Sigmoid colon (tissue), 6 donors: ENCODE measurements at regions not wholly inside any gene's neighbourhood (a gene's known extent, or its start where the extent isn't known, plus 50 kb on each side); places are given as distances from the start of the nearest gene placed in this dataset.

Source experiments
- DNase-seq: peaks from one replicate; pipeline ENCODE4 v3.0.0-alpha.2; 2019
- H3K27ac ChIP-seq, 4 donors: fragments of 200-600 bp; sonication (generic); one replicate each; pipeline ENCODE4 v1.5.1; 2016 to 2019; ENCODE audit warnings: mild to moderate bottlenecking in 1 of 4
- H3K27me3 ChIP-seq, 3 donors: fragments of 200-600 bp; sonication (generic); one replicate each; pipeline ENCODE4 v1.5.1; 2019; ENCODE audit warnings: mild to moderate bottlenecking in 1 of 3
- H3K36me3 ChIP-seq, 4 donors: fragments of 200-600 bp; sonication (generic); one replicate each; pipeline ENCODE4 v1.5.1; 2016 to 2019
- H3K4me1 ChIP-seq, 4 donors: fragments of 200-600 bp; sonication (generic); one replicate each; pipeline ENCODE4 v1.5.1; 2017 to 2019
- H3K4me3 ChIP-seq, 4 donors: fragments of 200-600 bp; sonication (generic); one replicate each; pipeline ENCODE4 v1.5.1; 2017 to 2019; ENCODE audit warnings: mild to moderate bottlenecking in 2 of 4, moderate library complexity in 1 of 4
- H3K9me3 ChIP-seq, 4 donors: fragments of 200-600 bp in 3 of 4; sonication (generic) in 3 of 4; one replicate each; pipeline versions ENCODE4 v1.5.1 to v1.6.1; 2013 to 2019
- CTCF ChIP-seq, 4 experiments: fragments of 450-650 bp in 3 of 4; fragments of 200-600 bp in 1 of 4; IDR thresholded peaks; one replicate each; pipeline ENCODE4 v1.5.1; 2016 to 2019; ENCODE audit warnings: antibody characterized with exemption in 4 of 4, mild to moderate bottlenecking in 3 of 4, moderate library complexity in 2 of 4
- EP300 ChIP-seq, 4 donors: sonication (generic); formaldehyde crosslinking; IDR thresholded peaks; one replicate each; pipeline ENCODE4 v1.6.1; 2017; ENCODE audit warnings: antibody characterized with exemption in 4 of 4
- POLR2A ChIP-seq, 2 donors: fragments of 450-650 bp; IDR thresholded peaks; one replicate each; pipeline ENCODE4 v1.6.1; 2016; ENCODE audit warnings: antibody characterized with exemption in 2 of 2, mild to moderate bottlenecking in 2 of 2, moderate library complexity in 2 of 2
- POLR2AphosphoS5 ChIP-seq, 4 donors: sonication (generic); formaldehyde crosslinking; IDR thresholded peaks; one replicate each; pipeline ENCODE4 v1.6.1; 2017; ENCODE audit warnings: antibody characterized with exemption in 4 of 4
- WGBS, 2 donors: extraction: QIAGEN DNeasy Blood & Tissue Kit; methylation state at CpG; one replicate each; pipeline ENCODE4 v1.1.7; 2013; 5-methylcytosine and 5-hydroxymethylcytosine counted together
- intact Hi-C: fragments of 100-400 bp; cut with DNase I; formaldehyde crosslinking; loops from one replicate; pipeline ENCODE4 v1.15.1; 2023
- donor health status: healthy with polysubstance abuse.
- donor health status: healthy.

DNA sequence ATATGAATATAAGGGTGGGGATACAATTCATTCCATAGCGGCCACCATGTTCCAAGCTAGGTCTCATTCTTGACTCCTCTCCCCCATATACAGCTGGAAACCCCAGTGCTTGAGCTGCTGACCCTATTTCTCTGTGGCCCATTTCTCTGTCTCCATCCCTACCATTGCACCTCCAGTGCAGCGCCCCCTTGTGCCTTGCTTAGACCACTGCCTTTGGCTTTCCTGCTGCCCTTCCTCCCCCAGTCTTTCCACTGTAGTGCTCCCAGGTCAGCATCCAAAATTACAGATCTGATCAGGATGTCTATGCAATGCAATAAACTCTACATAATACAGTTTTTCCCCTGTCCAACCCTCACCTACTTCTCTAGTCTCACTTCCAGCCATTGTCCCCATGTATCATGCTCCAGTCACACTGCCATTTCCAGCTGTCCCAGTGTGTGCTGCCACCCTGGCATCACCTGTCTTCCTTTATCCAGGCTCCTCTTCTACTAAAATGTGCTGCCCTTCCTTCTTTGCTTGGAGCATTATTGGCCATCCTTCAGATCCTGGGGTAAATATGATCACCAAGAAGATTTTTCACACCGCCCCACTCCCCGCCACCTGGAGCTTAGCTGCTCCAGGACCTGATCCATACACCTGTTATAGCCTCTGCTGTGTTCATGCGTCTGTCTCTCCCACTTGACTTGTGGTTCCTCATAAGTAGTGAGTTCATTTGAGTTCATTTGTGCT lies 199.4 kb upstream of the IPO5 start:
- Histone ChIP-seq H3K4me3 (no peak overlapping the region), H3K27ac (no peak overlapping the region), H3K27me3 (no peaks in the 10 kb centered on the region), H3K9me3 (no peaks in the 10 kb centered on the region), H3K4me1 (no peaks in the 10 kb centered on the region), H3K36me3 (no peaks in the 10 kb centered on the region)
- intact Hi-C loops = no loop called here
- no peak for TF ChIP-seq EP300 (IDR thresholded peaks at IDR 0.05)
- TF ChIP-seq CTCF (IDR thresholded peaks at IDR 0.05) = no peak
- TF ChIP-seq POLR2A (IDR thresholded peaks at IDR 0.05) = no peak
- no peak for TF ChIP-seq POLR2AphosphoS5 (IDR thresholded peaks at IDR 0.05)
- 80 to 82% methylated on average over 5 of the region's 5 CpGs for WGBS, 2 donors
- DNase-seq = no peak

- Histone ChIP-seq H3K4me1 (no peaks in the 10 kb centered on the region), H3K4me3 (no peak overlapping the region), H3K36me3 (no peaks in the 10 kb centered on the region), H3K9me3 (no peaks in the 10 kb centered on the region), H3K27ac (no peak overlapping the region), H3K27me3 (no peaks in the 10 kb centered on the region)
- TF ChIP-seq POLR2AphosphoS5 (IDR thresholded peaks at IDR 0.05) = no peak
- TF ChIP-seq CTCF (IDR thresholded peaks at IDR 0.05) = no peak
- TF ChIP-seq POLR2A (IDR thresholded peaks at IDR 0.05) = no peak
- TF ChIP-seq EP300 (IDR thresholded peaks at IDR 0.05) = no peak
- whole genome bisulfite sequencing, 2 donors = 85 to 86% methylated on average over 4 of the region's 4 CpGs
- DNase-seq = no peak
- intact Hi-C loops = no loop called here
These were observed 195.7 kb upstream of the IPO5 start for GRCh38 chr13:97757807-97758206.

GRCh38 chr13:97758317-97758716 lies 195.2 kb upstream of the IPO5 start:
- DNase-seq = no peak
- H3K27me3 ChIP-seq = no peaks in the 10 kb centered on the region
- intact Hi-C loops = no loop called here
- no peak overlapping the region for H3K4me3 ChIP-seq
- no peaks in the 10 kb centered on the region for H3K36me3 ChIP-seq
- no peak overlapping the region for H3K27ac ChIP-seq
- no peaks in the 10 kb centered on the region for H3K4me1 ChIP-seq
- no peak for TF ChIP-seq CTCF (IDR thresholded peaks at IDR 0.05)
- TF ChIP-seq POLR2A (IDR thresholded peaks at IDR 0.05) = no peak
- TF ChIP-seq POLR2AphosphoS5 (IDR thresholded peaks at IDR 0.05) = no peak
- no peak for TF ChIP-seq EP300 (IDR thresholded peaks at IDR 0.05)
- 53 to 57% methylated on average over 3 of the region's 3 CpGs for WGBS, 2 donors
- H3K9me3 ChIP-seq = no peaks in the 10 kb centered on the region

GRCh38 chr13:97761796-97762540 lies 191.5 kb upstream of the IPO5 start:
- H3K4me1 ChIP-seq = no peaks in the 10 kb centered on the region
- no peaks in the 10 kb centered on the region for H3K36me3 ChIP-seq
- intact Hi-C loops = no loop called here
- H3K27me3 ChIP-seq = no peaks in the 10 kb centered on the region
- TF ChIP-seq POLR2A (IDR thresholded peaks at IDR 0.05) (no peak), EP300 (IDR thresholded peaks at IDR 0.05) (no peak), POLR2AphosphoS5 (IDR thresholded peaks at IDR 0.05) (no peak), CTCF (IDR thresholded peaks at IDR 0.05) (no peak)
- H3K9me3 ChIP-seq = no peaks in the 10 kb centered on the region
- no peak overlapping the region for H3K27ac ChIP-seq
- no peak overlapping the region for H3K4me3 ChIP-seq
- DNase-seq = no peak
- WGBS, 2 donors = 37 to 69% methylated on average over 3 of the region's 3 CpGs
